Retinal pigment epithelial cell (primary cell): ENCODE measurements at regions not wholly inside any gene's neighbourhood (a gene's known extent, or its start where the extent isn't known, plus 50 kb on each side); places are given as distances from the start of the nearest gene placed in this dataset.

ENCODE experiments used
- DNase-seq: peaks from one replicate; pipeline ENCODE4 v3.0.0-alpha.2; 2010; ENCODE audit warnings: low read depth
- H3K4me3 ChIP-seq: 2 replicates; pipeline ENCODE4 v1.5.1; 2011; ENCODE audit warnings: mild to moderate bottlenecking, low read length, control low read depth, moderate library complexity
- TF ChIP-seq, protein P1 (sequence below): conservative IDR thresholded peaks from 2 replicates; pipeline ENCODE4 v1.5.1; 2011; ENCODE audit warnings: low read depth, low read length, control low read depth, inconsistent platforms

DNA sequence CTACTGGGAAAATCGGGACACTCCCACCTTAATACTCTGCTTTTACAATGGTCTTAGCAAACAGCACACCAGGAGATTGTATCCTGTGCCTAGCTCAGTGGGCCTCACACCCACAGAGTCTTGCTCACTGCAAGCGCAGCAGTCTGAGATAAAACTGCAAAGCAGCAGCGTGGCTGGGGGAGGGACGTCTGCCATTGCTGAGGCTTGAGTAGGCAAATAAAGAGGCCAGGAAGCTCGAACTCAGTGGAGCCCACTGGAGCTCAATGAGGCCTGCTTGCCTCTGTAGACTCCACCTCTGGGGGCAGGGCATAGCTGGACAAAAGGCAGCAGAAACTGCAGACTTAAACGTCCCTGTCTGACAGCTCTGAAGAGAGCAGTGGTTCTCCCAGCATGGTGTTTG lies 1169.1 kb upstream of the EPHA6 start:
- TF ChIP-seq, protein P1, sequence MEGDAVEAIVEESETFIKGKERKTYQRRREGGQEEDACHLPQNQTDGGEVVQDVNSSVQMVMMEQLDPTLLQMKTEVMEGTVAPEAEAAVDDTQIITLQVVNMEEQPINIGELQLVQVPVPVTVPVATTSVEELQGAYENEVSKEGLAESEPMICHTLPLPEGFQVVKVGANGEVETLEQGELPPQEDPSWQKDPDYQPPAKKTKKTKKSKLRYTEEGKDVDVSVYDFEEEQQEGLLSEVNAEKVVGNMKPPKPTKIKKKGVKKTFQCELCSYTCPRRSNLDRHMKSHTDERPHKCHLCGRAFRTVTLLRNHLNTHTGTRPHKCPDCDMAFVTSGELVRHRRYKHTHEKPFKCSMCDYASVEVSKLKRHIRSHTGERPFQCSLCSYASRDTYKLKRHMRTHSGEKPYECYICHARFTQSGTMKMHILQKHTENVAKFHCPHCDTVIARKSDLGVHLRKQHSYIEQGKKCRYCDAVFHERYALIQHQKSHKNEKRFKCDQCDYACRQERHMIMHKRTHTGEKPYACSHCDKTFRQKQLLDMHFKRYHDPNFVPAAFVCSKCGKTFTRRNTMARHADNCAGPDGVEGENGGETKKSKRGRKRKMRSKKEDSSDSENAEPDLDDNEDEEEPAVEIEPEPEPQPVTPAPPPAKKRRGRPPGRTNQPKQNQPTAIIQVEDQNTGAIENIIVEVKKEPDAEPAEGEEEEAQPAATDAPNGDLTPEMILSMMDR = no peak
- H3K4me3 ChIP-seq = no peak overlapping the region
- no peak for DNase-seq

DNA sequence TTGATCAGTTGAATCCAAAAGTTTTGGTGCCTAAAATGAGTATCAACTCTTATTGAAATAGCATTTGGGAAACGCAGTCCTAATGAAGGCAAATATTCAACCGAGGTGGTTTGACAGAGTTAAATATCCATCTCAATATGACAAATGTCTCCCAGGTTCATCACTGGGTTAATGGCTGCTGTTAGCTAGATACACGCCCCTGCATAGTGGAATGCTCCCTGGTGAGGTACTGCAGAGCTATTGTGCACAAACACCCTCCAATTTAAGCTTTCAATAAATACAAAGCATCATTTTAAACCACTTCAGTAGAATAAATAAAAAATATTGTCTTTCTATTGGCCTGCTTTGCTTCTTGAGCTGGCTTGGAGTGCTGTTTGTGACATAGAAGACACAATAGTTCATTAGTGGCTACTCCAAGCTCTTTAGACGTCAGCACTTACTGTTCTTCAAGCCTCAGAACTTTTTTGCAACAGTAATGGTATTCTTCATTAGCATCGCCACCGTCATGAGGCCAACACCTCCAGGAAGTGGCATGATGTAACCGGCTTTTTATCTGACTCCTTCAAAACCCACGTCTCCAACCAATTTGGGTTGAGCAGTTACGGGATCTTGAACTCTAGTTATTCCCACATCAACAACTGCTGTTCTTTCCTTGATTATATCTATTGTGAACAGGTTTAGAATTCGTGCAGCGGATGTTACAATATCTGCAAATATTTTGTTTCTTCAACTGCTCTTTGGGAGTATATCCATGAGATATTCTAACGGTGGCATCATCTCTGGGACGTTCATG lies 1159.6 kb upstream of the EPHA6 start:
- TF ChIP-seq, protein P1 = no peak
- DNase-seq = no peak

DNA sequence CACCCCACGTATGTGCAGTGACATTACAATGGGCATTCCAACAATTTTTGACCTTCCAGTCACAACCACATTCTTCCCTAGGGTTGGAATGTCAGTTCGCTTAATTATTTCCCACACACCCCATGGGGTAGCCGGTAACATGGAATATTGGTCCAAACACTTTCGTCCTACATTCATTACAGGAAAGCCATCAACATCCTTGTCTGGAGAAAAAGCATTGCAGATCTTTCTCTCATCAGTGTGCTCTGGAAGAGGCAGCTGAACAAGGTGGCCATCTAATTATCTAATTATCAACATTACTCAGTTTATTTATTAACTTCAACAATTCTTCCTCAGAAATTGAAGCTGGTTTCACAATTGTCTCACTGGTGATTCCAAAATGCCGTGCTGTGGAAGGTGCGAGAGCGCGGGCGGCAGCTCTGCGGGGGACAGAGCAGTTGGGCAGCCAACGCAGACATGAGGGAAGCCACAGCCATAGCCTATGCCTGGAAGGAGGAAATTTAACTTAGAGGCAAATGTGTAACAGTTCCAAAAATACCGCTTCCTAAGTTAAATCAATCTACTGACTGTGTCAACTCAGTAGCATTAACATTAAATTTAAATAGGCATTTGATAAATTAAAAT lies 1158.9 kb upstream of the EPHA6 start:
- TF ChIP-seq, protein P1 = no peak
- H3K4me3 ChIP-seq = no peak overlapping the region
- DNase-seq = no peak

More for the DNA sequence above, 1159.6 kb upstream of the EPHA6 start:
- no peak overlapping the region for H3K4me3 ChIP-seq

DNA sequence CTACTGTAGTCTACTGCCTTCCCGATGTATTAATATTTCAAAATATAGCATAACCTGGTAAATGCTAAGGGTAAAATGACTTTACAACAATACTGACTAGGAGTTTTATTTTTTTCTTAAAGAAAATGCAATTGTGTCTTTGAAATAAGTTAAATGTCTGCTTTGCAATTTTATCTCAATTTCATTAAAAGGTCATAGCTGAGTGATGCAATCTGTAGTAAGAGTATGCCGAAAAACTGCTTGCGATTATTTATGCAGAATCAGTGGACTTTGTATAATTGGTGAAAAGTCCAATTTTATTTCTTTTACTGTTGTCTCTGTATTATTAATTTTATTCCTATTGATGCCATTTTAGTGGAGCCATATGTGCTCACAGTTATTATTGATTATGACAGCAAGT lies 1143.6 kb upstream of the EPHA6 start:
- H3K4me3 ChIP-seq = no peak overlapping the region
- no peak for DNase-seq
- TF ChIP-seq, protein P1 = no peak

DNA sequence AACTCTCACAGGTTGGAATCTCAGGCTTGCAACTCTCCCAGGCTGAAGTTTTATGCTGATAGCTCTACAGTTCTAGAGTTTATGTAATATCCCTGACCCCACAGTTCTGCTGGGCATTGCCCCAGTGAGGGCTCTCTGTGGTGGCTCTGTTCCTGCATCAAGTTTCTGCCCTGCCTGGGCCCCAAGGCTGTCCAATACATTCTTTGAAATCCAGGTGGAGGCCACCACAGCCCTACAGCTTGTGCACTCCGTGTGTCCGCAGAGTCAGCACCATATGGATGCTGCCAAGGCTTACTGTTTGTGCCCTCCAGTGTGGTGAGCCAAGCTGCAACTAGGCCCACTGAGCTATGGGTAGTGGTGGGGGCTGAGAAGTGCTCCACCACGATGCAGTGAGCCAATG lies 1141.2 kb upstream of the EPHA6 start:
- TF ChIP-seq, protein P1 = no peak
- no peak for DNase-seq

DNA sequence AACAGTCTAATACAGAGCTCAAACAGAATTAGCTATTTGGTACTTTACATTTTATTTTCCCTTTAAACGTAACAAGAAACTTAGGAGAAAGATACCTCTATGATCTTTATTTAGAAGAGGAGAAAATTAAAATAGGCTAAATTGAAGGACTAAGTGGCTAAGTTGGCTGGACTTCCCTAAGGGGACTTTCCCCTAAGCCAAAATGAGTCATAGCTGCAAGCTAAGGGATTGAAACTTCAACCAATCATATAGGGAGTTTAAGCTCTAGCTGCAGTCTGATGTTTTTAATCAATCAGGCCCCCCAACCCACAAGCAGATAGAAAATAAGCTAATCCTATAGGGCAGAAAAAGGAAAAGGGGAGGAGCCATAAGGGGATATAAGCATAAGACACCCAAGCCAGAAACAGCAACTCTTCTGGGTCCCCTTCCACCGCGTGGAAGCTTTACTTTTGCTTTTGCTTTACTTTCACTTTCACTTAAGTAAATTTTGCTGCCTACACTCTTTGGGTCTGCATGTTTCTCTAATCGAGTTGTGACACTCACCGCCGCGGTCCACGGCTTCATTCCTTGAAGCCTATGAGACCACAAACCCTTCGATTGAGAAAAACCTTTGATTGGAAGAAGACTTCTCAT lies 1108.5 kb upstream of the EPHA6 start:
- DNase-seq = no peak
- no peak overlapping the region for H3K4me3 ChIP-seq
- TF ChIP-seq, protein P1 = no peak

More for the DNA sequence above, 1141.2 kb upstream of the EPHA6 start:
- no peak overlapping the region for H3K4me3 ChIP-seq

DNA sequence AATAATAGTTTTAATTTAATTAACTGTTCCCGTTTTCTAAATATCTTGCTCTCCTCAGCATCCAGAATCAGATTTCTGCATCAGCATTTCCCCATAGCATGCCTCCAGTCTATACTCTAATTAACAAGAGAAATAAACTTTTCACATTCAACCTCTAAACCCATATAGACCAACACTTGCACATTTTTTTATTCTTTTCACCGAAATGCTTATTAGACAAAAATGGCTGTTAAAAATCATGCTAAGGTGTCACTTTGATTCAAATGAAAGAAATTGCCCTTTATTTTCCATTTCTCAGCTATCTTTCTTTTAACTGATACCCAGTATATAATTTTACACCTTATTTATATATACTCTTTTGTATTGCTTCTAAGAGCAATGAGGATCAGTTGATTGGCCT lies 1107.1 kb upstream of the EPHA6 start:
- no peak for DNase-seq
- no peak overlapping the region for H3K4me3 ChIP-seq
- TF ChIP-seq, protein P1 = no peak
